ENCODE measurements at regions not wholly inside any gene's neighbourhood (a gene's known extent, or its start where the extent isn't known, plus 50 kb on each side); places are given as distances from the start of the nearest gene placed in this dataset.

- TF ChIP-seq EZH2 (IDR thresholded peaks at IDR 0.05), result no peak
- no peak for TF ChIP-seq RAD21 (IDR thresholded peaks at IDR 0.05; ENCODE audit: low read depth)
- no peak for TF ChIP-seq ZNF274 (IDR thresholded peaks at IDR 0.05; ENCODE audit: low read depth, low read length)
- no peak for TF ChIP-seq MAX (IDR thresholded peaks at IDR 0.05)
- TF ChIP-seq JUND (IDR thresholded peaks at IDR 0.05), result no peak
- no peak for TF ChIP-seq POLR2AphosphoS5 (IDR thresholded peaks at IDR 0.05; ENCODE audit: low read depth, low read length)
- no peak for TF ChIP-seq ZBTB33 (IDR thresholded peaks at IDR 0.05; ENCODE audit: extremely low read depth, insufficient replicate concordance, low read length)
- no peak for TF ChIP-seq POLR2A (IDR thresholded peaks at IDR 0.05; ENCODE audit: borderline replicate concordance, extremely low read depth, insufficient read depth, insufficient read length)
- no peak for TF ChIP-seq CTCF (IDR thresholded peaks at IDR 0.05 in 2 of 3, conservative IDR thresholded peaks at IDR 0.05 in 1 of 3; ENCODE audit: borderline replicate concordance in 1 of 3, insufficient read depth in 1 of 3, low read depth in 2 of 3, low read length in 2 of 3)
- TF ChIP-seq REST (IDR thresholded peaks at IDR 0.05; ENCODE audit: low read depth), result no peak
- TF ChIP-seq SRF (IDR thresholded peaks at IDR 0.05; ENCODE audit: low read depth), result no peak
- TF ChIP-seq ELF1 (IDR thresholded peaks at IDR 0.05; ENCODE audit: borderline replicate concordance, low read depth), result no peak
- TF ChIP-seq YY1 (IDR thresholded peaks at IDR 0.05; ENCODE audit: extremely low read depth, insufficient replicate concordance, low read depth, low read length), result no peak
- TF ChIP-seq SIN3A (IDR thresholded peaks at IDR 0.05; ENCODE audit: low read depth), result no peak
These were observed 231.5 kb upstream of the BTBD3 start for GRCh38 chr20:11686195-11686594.
